ENCODE measurements at regions not wholly inside any gene's neighbourhood (a gene's known extent, or its start where the extent isn't known, plus 50 kb on each side); places are given as distances from the start of the nearest gene placed in this dataset.

DNA sequence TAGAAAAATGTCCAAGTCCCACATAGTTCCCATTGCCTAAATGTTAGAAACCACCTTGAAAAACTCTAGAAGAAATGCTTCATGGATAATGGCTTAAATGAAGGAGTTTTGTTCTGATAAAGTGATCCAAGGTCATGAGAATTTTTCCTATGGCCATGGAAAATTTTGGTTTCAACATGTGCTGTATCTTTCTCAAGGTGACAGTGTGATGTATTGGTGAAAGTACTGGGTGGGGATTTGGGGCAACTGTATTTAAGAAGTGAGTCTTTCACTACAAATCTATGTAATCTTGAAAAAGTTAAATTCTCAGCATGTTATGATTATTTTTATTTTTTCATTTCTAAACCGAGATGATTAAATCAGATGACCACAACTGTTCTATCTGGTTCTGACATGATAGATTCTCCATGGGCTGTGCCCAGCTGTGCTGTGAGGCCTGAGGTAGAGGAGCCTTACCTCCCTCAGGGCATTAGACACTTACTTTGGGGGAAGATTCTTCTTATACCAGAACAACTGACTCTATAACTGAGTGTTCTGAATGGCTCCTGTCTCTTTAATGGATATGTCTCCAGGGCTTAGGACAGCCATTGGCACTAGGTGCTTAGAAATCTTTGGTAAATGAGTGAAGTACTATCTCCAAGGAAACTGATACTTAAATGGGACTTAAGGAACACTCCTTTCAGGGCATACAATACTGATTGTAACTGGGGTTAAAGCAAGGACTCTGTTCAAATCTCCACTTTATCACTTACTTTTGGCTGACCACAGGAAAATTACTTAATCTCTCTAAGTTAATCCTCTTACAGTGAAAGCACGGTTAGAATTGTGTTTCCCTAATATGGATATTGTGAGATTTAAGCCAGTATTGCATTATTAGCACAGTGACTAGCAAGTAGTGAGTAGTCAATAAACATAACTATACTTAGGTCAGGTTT lies 397.4 kb upstream of the MEF2C start:
- intact Hi-C loops (cut with DNase I), result no loop called here
- Histone ChIP-seq H3K36me3 (no peaks in the 10 kb centered on the region), H3K27ac (no peak overlapping the region), H3K4me3 (no peak overlapping the region), H3K27me3 (no peaks in the 10 kb centered on the region), H3K9me3 (no peaks in the 10 kb centered on the region), H3K4me1 (no peaks in the 10 kb centered on the region)
- TF ChIP-seq, protein P1, sequence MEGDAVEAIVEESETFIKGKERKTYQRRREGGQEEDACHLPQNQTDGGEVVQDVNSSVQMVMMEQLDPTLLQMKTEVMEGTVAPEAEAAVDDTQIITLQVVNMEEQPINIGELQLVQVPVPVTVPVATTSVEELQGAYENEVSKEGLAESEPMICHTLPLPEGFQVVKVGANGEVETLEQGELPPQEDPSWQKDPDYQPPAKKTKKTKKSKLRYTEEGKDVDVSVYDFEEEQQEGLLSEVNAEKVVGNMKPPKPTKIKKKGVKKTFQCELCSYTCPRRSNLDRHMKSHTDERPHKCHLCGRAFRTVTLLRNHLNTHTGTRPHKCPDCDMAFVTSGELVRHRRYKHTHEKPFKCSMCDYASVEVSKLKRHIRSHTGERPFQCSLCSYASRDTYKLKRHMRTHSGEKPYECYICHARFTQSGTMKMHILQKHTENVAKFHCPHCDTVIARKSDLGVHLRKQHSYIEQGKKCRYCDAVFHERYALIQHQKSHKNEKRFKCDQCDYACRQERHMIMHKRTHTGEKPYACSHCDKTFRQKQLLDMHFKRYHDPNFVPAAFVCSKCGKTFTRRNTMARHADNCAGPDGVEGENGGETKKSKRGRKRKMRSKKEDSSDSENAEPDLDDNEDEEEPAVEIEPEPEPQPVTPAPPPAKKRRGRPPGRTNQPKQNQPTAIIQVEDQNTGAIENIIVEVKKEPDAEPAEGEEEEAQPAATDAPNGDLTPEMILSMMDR (IDR thresholded peaks at IDR 0.05), result no peak
- no peak for DNase-seq
- peak; percentile 55 for ATAC-seq

DNA sequence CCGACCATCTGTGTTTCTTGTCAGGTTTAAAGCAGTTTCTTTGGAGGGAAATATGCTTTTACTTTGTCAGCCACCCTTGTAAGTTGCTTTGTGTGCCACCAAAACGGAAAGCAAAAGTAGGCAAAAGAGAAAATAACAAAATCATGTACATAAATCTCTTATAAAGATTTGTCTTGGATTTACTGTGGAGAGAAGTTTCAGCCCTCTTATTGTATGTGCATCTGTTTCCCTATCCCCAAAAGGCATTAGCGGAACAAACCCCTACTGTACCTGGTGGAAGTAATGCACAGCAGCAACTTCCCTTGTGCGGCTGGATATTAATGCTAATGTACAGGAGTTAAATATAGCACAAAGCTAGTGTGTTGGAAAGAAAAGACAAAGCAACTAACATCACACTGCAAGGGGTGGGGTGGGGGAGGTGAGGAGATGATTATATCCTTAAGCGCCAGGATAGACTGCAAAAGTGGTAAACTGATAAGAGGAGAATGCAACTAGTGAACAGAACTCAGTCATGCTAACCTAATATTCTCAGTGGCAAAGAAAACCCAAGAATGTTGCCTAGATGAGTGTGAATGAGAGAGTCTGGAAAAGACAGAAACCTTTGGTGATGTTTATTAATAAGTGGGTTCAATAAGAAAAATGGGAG lies 396.5 kb upstream of the MEF2C start:
- intact Hi-C loops (cut with DNase I), result no loop called here
- H3K36me3 ChIP-seq, result no peaks in the 10 kb centered on the region
- TF ChIP-seq, protein P1 (IDR thresholded peaks at IDR 0.05), result no peak
- ATAC-seq (no peak), DNase-seq (no peak)
- H3K9me3 ChIP-seq, result no peaks in the 10 kb centered on the region
- H3K4me3 ChIP-seq, result no peak overlapping the region
- no peak overlapping the region for H3K27ac ChIP-seq
- no peaks in the 10 kb centered on the region for H3K27me3 ChIP-seq
- no peaks in the 10 kb centered on the region for H3K4me1 ChIP-seq

DNA sequence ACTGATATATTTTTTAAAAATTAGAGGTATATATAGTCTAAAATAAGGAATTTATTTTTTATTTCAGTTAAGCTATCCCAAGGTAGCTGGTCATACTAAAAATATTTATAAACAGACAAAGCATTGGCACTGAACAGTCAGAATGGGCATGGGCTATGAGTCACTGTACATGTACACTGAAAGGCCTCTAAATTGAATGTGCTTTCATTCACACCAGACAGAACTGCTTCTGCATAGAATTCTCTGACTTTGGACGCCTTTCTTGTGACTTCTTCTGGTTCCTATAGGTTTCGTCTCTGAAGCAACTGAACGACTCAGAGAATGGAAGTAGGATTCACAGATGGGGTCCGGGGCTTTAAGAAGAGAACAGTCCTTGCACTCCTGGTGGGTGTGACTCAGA lies 394.8 kb upstream of the MEF2C start:
- ATAC-seq, result no peak
- no peaks in the 10 kb centered on the region for H3K27me3 ChIP-seq
- TF ChIP-seq, protein P1 (IDR thresholded peaks at IDR 0.05), result no peak
- no peak overlapping the region for H3K4me3 ChIP-seq
- H3K9me3 ChIP-seq, result no peaks in the 10 kb centered on the region
- intact Hi-C loops (cut with DNase I), result no loop called here
- no peaks in the 10 kb centered on the region for H3K4me1 ChIP-seq
- DNase-seq, result no peak
- H3K36me3 ChIP-seq, result no peaks in the 10 kb centered on the region
- no peak overlapping the region for H3K27ac ChIP-seq

DNA sequence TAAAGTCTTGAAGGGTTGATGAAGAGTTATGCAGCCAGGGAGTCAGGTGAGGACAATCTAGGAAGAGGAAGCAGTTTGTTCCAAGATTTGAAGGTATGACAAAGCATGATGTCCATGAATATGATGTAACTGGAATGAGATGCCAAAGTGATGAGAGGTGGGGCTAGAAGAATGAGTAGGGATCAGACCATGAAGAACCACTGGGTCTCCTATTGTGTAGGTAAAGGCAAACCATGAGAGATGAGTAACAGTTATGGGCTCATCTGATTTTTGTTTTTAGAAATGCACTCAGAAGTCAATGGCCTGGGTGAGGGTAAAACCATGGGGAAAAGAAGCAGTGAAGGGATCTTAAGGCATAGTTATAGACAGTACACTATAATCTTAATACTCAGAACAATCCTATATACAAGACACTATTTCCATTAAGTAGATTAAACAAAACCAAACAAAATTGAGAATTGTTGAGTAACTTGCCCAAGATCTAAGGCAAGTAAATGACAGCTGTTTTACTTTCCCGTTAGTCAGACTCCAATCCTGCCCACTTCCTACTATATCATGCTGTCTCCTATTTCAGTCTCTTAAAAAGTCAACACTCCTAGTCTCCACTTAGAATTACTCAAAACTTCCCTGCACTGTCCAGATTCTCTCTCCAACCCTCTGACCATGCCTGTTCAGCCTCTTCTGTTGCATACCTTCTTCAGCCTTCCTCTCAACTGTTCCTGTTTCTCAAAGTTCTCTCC lies 393.8 kb upstream of the MEF2C start:
- Histone ChIP-seq H3K4me3 (no peak overlapping the region), H3K4me1 (no peaks in the 10 kb centered on the region), H3K27me3 (no peaks in the 10 kb centered on the region), H3K36me3 (no peaks in the 10 kb centered on the region), H3K9me3 (no peaks in the 10 kb centered on the region), H3K27ac (no peak overlapping the region)
- ATAC-seq, result no peak
- DNase-seq, result no peak
- intact Hi-C loops (cut with DNase I), result no loop called here
- TF ChIP-seq, protein P1 (IDR thresholded peaks at IDR 0.05), result no peak

DNA sequence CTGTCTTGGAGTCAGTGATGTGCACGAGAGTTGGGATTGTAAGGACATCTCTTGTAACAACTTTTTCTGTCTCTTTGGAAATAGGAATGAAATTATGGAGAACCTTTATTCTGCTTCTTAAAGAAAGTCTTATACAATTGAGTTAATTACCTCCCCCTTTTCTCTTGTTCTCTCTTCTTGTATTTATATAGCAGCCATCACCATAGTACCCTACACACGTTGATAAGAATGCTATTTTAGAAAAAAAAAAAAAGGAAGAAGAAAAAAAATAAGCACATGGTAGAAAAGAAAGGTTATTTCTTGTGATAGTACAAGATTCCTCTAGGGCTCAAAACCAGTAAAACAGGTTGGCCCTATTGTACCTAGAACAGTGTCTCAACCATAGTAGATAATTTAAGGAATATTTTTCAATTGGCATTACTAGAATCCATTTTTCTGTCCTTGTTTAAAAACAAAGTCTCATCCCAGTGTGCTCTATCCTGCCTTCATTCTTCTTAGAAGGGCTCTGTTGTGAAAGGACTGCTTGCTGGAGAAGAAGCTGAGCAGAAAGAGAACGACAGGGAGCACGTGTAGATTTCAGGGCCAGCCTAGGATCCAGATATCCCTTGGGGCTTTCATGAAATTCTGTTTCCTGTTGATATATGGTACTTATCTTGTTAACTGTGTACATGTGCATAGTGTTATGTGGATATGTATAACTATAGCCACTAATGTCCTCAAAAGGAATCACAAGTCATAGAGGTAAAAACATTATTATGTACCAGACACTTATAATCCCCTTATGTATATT lies 392.3 kb upstream of the MEF2C start:
- Histone ChIP-seq H3K4me1 (no peaks in the 10 kb centered on the region), H3K36me3 (no peaks in the 10 kb centered on the region), H3K27ac (no peak overlapping the region), H3K4me3 (no peak overlapping the region), H3K27me3 (no peaks in the 10 kb centered on the region), H3K9me3 (no peaks in the 10 kb centered on the region)
- intact Hi-C loops (cut with DNase I), result no loop called here
- TF ChIP-seq, protein P1 (IDR thresholded peaks at IDR 0.05), result no peak
- DNase-seq (no peak), ATAC-seq (no peak)
